IMR-90 (cell line): ENCODE measurements at regions not wholly inside any gene's neighbourhood (a gene's known extent, or its start where the extent isn't known, plus 50 kb on each side); places are given as distances from the start of the nearest gene placed in this dataset.

Source experiments
- ATAC-seq: fragments of 200-7000 bp; cut with Tn5 transposase; 2 replicates; pipeline ENCODE4 v1.9.1; 2020; ENCODE audit warnings: low read depth, mild to moderate bottlenecking, moderate library complexity
- BruUV-seq: library from RNA; stranded (reverse); fragments of 400-500 nt; replicated peaks from 2 replicates; lab custom pipeline; 2021; lab: Mats Ljungman, UMichigan
- CTCF ChIA-PET: fragments of 300-600 bp; formaldehyde crosslinking; extraction: SDS; loops from one replicate; lab custom pipeline; 2021; ENCODE audit warnings: antibody characterized with exemption; lab: Yijun Ruan, JAX
- POLR2A ChIA-PET: fragments of 300-600 bp; sonication (Branson Sonifier 250); formaldehyde crosslinking; loops from one replicate; lab custom pipeline; 2022; ENCODE audit warnings: antibody characterized with exemption; ENCODE audit not compliant: unreplicated experiment; lab: Charles Lee
- DNase-seq: peaks from one replicate; pipeline ENCODE4 v3.0.0; 2013
- H2AFZ ChIP-seq: replicated peaks from 2 replicates; pipeline ENCODE3; 2013; ENCODE audit warnings: low read length, mild to moderate bottlenecking; ENCODE audit not compliant: poor library complexity
- H2AK5ac ChIP-seq: 2 replicates; pipeline ENCODE4 v1.6.1; 2013; ENCODE audit warnings: low read depth, low read length, inconsistent platforms
- H2AK9ac ChIP-seq: replicated peaks from 2 replicates; pipeline ENCODE3; 2013; ENCODE audit warnings: mild to moderate bottlenecking, low read depth, low read length, moderate library complexity; ENCODE audit not compliant: poor library complexity
- H2BK120ac ChIP-seq: 2 replicates; pipeline ENCODE4 v1.6.1; 2013; ENCODE audit warnings: low read depth, low read length, inconsistent platforms
- H2BK15ac ChIP-seq: 3 replicates; pipeline ENCODE4 v1.6.1; 2013; ENCODE audit warnings: low read depth, low read length, inconsistent platforms
- H2BK20ac ChIP-seq: 2 replicates; pipeline ENCODE4 v1.6.1; 2013; ENCODE audit warnings: low read depth, mild to moderate bottlenecking, inconsistent platforms, low read length, moderate library complexity
- H2BK5ac ChIP-seq: 2 replicates; pipeline ENCODE4 v1.6.1; 2013; ENCODE audit warnings: mild to moderate bottlenecking, low read depth, low read length, inconsistent platforms; ENCODE audit not compliant: poor library complexity, severe bottlenecking
- H3K14ac ChIP-seq: replicated peaks from 2 replicates; pipeline ENCODE4 v1.6.1; 2013; ENCODE audit warnings: low read depth, low read length, inconsistent platforms
- H3K18ac ChIP-seq: 2 replicates; pipeline ENCODE4 v1.6.1; 2013; ENCODE audit warnings: low read depth, low read length, control low read depth
- H3K23ac ChIP-seq: 2 replicates; pipeline ENCODE4 v1.6.1; 2013; ENCODE audit warnings: low read depth, low read length, inconsistent platforms
- H3K27ac ChIP-seq: 2 replicates; pipeline ENCODE4 v1.5.1; 2013; ENCODE audit warnings: mild to moderate bottlenecking, control low read depth, low read length; ENCODE audit not compliant: insufficient read depth
- H3K27me3 ChIP-seq: 2 replicates; pipeline ENCODE4 v1.6.1; 2013; ENCODE audit warnings: low read length; ENCODE audit not compliant: control insufficient read depth, insufficient read depth
- H3K36me3 ChIP-seq: 2 replicates; pipeline ENCODE4 v1.6.1; 2013; ENCODE audit warnings: low read length, mixed read lengths; ENCODE audit not compliant: control insufficient read depth, insufficient read depth
- H3K4ac ChIP-seq: 2 replicates; pipeline ENCODE4 v1.6.1; 2013; ENCODE audit warnings: low read depth, low read length, inconsistent platforms
- H3K4me1 ChIP-seq: 2 replicates; pipeline ENCODE4 v1.6.1; 2013; ENCODE audit warnings: low read length, mixed read lengths; ENCODE audit not compliant: control insufficient read depth, insufficient read depth
- H3K4me2 ChIP-seq: 2 replicates; pipeline ENCODE4 v1.6.1; 2013; ENCODE audit warnings: low read depth, mild to moderate bottlenecking, control low read depth, low read length, moderate library complexity
- H3K4me3 ChIP-seq: 2 replicates; pipeline ENCODE4 v1.5.1; 2013; ENCODE audit warnings: low read depth, mild to moderate bottlenecking, control low read depth, low read length, moderate library complexity; ENCODE audit not compliant: insufficient read depth
- H3K56ac ChIP-seq: 2 replicates; pipeline ENCODE4 v1.6.1; 2013; ENCODE audit warnings: low read length, inconsistent platforms; ENCODE audit not compliant: insufficient read depth; ENCODE audit errors: extremely low read depth
- H3K79me1 ChIP-seq, 2 experiments: 2 replicates each; pipeline ENCODE4 v1.6.1; 2013; ENCODE audit warnings: low read length in 2 of 2, inconsistent platforms in 1 of 2, low read depth in 1 of 2
- H3K9ac ChIP-seq: 2 replicates; pipeline ENCODE4 v1.6.1; 2013; ENCODE audit warnings: low read depth, low read length, control low read depth
- H3K9me1 ChIP-seq: 2 replicates; pipeline ENCODE4 v1.6.1; 2013; ENCODE audit warnings: low read length, inconsistent platforms; ENCODE audit not compliant: insufficient read depth
- H3K9me3 ChIP-seq: 2 replicates; pipeline ENCODE4 v1.6.1; 2013; ENCODE audit warnings: low read length; ENCODE audit not compliant: control insufficient read depth, insufficient read depth
- H4K20me1 ChIP-seq: 2 replicates; pipeline ENCODE4 v1.6.1; 2013; ENCODE audit warnings: low read length, inconsistent platforms; ENCODE audit not compliant: insufficient read depth
- H4K5ac ChIP-seq: 2 replicates; pipeline ENCODE4 v1.6.1; 2013; ENCODE audit warnings: mild to moderate bottlenecking, low read depth, low read length, control low read depth
- H4K8ac ChIP-seq, 2 experiments: 2 replicates each; pipeline ENCODE4 v1.6.1; 2013; ENCODE audit warnings: low read depth in 2 of 2, low read length in 2 of 2, control low read depth in 1 of 2, inconsistent platforms in 1 of 2
- H4K91ac ChIP-seq: 2 replicates; pipeline ENCODE4 v1.6.1; 2013; ENCODE audit warnings: low read depth, low read length, inconsistent platforms; ENCODE audit not compliant: insufficient read depth
- BHLHE40 ChIP-seq: fragments of 150-350 bp; IDR thresholded peaks from 2 replicates; pipeline ENCODE4 v1.6.1; 2016; ENCODE audit warnings: mild to moderate bottlenecking, low read depth, low read length
- CEBPB ChIP-seq: IDR thresholded peaks from 2 replicates; pipeline ENCODE4 v1.6.1; 2012; ENCODE audit warnings: low read depth, low read length, improper control_type of control experiment
- CHD1 ChIP-seq: IDR thresholded peaks from 2 replicates; pipeline ENCODE4 v1.6.1; 2012; ENCODE audit warnings: low read depth, low read length, improper control_type of control experiment
- CTCF ChIP-seq: conservative IDR thresholded peaks from 2 replicates; pipeline ENCODE4 v1.5.1; 2012; ENCODE audit warnings: mild to moderate bottlenecking, low read depth, low read length, improper control_type of control experiment
- ELK1 ChIP-seq: fragments of 150-350 bp; IDR thresholded peaks from 2 replicates; pipeline ENCODE4 v1.6.1; 2016; ENCODE audit warnings: low read depth, mild to moderate bottlenecking, low read length, moderate library complexity, borderline replicate concordance
- FOS ChIP-seq: fragments of 150-350 bp; IDR thresholded peaks from 2 replicates; pipeline ENCODE4 v1.6.1; 2016; ENCODE audit warnings: low read depth, low read length
- MAFK ChIP-seq: IDR thresholded peaks from 2 replicates; pipeline ENCODE4 v1.6.1; 2012; ENCODE audit warnings: low read depth, low read length, improper control_type of control experiment
- MAZ ChIP-seq: IDR thresholded peaks from 2 replicates; pipeline ENCODE4 v1.6.1; 2012; ENCODE audit warnings: low read depth, mild to moderate bottlenecking, low read length, improper control_type of control experiment, moderate library complexity, borderline replicate concordance
- MXI1 ChIP-seq: IDR thresholded peaks from 2 replicates; pipeline ENCODE4 v1.6.1; 2012; ENCODE audit warnings: low read depth, mild to moderate bottlenecking, low read length, moderate library complexity, borderline replicate concordance
- NFE2L2 ChIP-seq: fragments of 150-350 bp; IDR thresholded peaks from 2 replicates; pipeline ENCODE4 v1.6.1; 2016; ENCODE audit warnings: low read depth, mild to moderate bottlenecking, low read length
- POLR2A ChIP-seq: IDR thresholded peaks from 2 replicates; pipeline ENCODE4 v1.6.1; 2012; ENCODE audit warnings: mild to moderate bottlenecking, low read depth, low read length
- RAD21 ChIP-seq: IDR thresholded peaks from 2 replicates; pipeline ENCODE4 v1.6.1; 2012; ENCODE audit warnings: low read length, improper control_type of control experiment
- RCOR1 ChIP-seq: IDR thresholded peaks from 2 replicates; pipeline ENCODE4 v1.6.1; 2012; ENCODE audit warnings: mild to moderate bottlenecking, low read length, improper control_type of control experiment; ENCODE audit not compliant: insufficient replicate concordance
- RFX5 ChIP-seq: IDR thresholded peaks from 2 replicates; pipeline ENCODE4 v1.8.0; 2012; ENCODE audit warnings: low read depth, mild to moderate bottlenecking, low read length, moderate library complexity
- SMC3 ChIP-seq: fragments of 150-350 bp; IDR thresholded peaks from 2 replicates; pipeline ENCODE4 v1.6.1; 2016; ENCODE audit warnings: low read depth, mild to moderate bottlenecking, antibody characterized with exemption, low read length, moderate library complexity
- USF2 ChIP-seq: fragments of 150-350 bp; IDR thresholded peaks from 2 replicates; pipeline ENCODE4 v1.6.1; 2017; ENCODE audit warnings: mild to moderate bottlenecking, antibody characterized with exemption, low read length, low read depth
- WGBS, 2 experiments: methylation state at CpG; one replicate each; pipeline versions ENCODE4 v1.1.5 to v1.1.7; 2013; ENCODE audit warnings: missing lambda C conversion rate in 2 of 2; ENCODE audit not compliant: insufficient read length in 1 of 2; ENCODE audit errors: extremely low coverage in 2 of 2; 5-methylcytosine and 5-hydroxymethylcytosine counted together
- dilution Hi-C: fragments of 300-500 bp; cut with HindIII; formaldehyde crosslinking; loops from one replicate; pipeline ENCODE4 v1.14.3; 2018; ENCODE audit warnings: low sequenced_read_pairs; ENCODE audit not compliant: unreplicated experiment
- in situ Hi-C: fragments of 300-500 bp; cut with MboI; formaldehyde crosslinking; loops from 3 replicates; pipeline ENCODE4 v1.14.3; 2019; ENCODE audit warnings: low sequenced_read_pairs, inconsistent platforms, mixed read lengths
- intact Hi-C: fragments of 100-400 bp; cut with micrococcal nuclease; formaldehyde crosslinking; loops from 2 replicates; pipeline ENCODE4 v1.10.0; 2022

- H3K4me3 ChIP-seq, result no peak overlapping the region
- H3K4me1 ChIP-seq, result no peaks in the 10 kb centered on the region
- no peak overlapping the region for H3K4me2 ChIP-seq
- in situ Hi-C loops, result no loop called here
- no CpG with 5 or more reads among the region's 1 CpG for WGBS, 2 experiments
- H2AK5ac ChIP-seq, result no peak overlapping the region
- intact Hi-C loops, result no loop called here
- TF ChIP-seq CTCF, result no peak
- no peak for TF ChIP-seq MAFK
- TF ChIP-seq RFX5, result no peak
- TF ChIP-seq CEBPB, result no peak
- no peak for TF ChIP-seq MXI1
- TF ChIP-seq BHLHE40, result no peak
- no peak for TF ChIP-seq ELK1
- no peak for TF ChIP-seq POLR2A
- no peak for TF ChIP-seq MAZ
- no peak for TF ChIP-seq USF2
- no peak for TF ChIP-seq NFE2L2
- TF ChIP-seq FOS, result no peak
- no peak for TF ChIP-seq CHD1
- TF ChIP-seq SMC3, result no peak
- TF ChIP-seq RCOR1, result no peak
- no peak for TF ChIP-seq RAD21
- no peak overlapping the region for H4K5ac ChIP-seq
- no peaks in the 10 kb centered on the region for H3K27me3 ChIP-seq
- no peak overlapping the region for H2AFZ ChIP-seq
- no peak overlapping the region for H4K8ac ChIP-seq
- no peak overlapping the region for H3K27ac ChIP-seq
- no peak overlapping the region for H4K91ac ChIP-seq
- no peak for DNase-seq
- dilution Hi-C loops, result no loop called here
- no peaks in the 10 kb centered on the region for H4K20me1 ChIP-seq
- ChIA-PET CTCF (no interaction called here), POLR2A (no interaction called here)
- ATAC-seq, result no peak
- H2BK120ac ChIP-seq, result no peak overlapping the region
- no peak overlapping the region for H3K23ac ChIP-seq
- no peaks in the 10 kb centered on the region for H3K9me1 ChIP-seq
- no peak overlapping the region for H3K56ac ChIP-seq
- H3K9me3 ChIP-seq, result peaks cover 43% of the 10 kb centered on the region
- no TSS peak for BruUV-seq
- no peaks in the 10 kb centered on the region for H3K36me3 ChIP-seq
- H2AK9ac ChIP-seq, result no peak overlapping the region
- H3K4ac ChIP-seq, result no peak overlapping the region
- H3K79me1 ChIP-seq, result no peaks in the 10 kb centered on the region
- H2BK20ac ChIP-seq, result no peak overlapping the region
- H2BK15ac ChIP-seq, result no peak overlapping the region
- H3K9ac ChIP-seq, result no peak overlapping the region
- no peak overlapping the region for H3K14ac ChIP-seq
- H3K18ac ChIP-seq, result no peak overlapping the region
- H2BK5ac ChIP-seq, result no peak overlapping the region
These were observed 248.4 kb upstream of the B3GAT1 start for GRCh38 chr11:134660416-134660815.
